GM21723 (cell line): ENCODE measurements at regions not wholly inside any gene's neighbourhood (a gene's known extent, or its start where the extent isn't known, plus 50 kb on each side); places are given as distances from the start of the nearest gene placed in this dataset.
"Not testable (repeated sequence)": the region's sequence is repeated elsewhere in the genome, so short reads cannot be mapped to it uniquely, and the experiment has no call there.

Experiments used
- ATAC-seq: cut with Tn5 transposase; IDR thresholded peaks from one replicate; pipeline ENCODE4 v1.9.1; 2021; ENCODE audit warnings: mild to moderate bottlenecking, moderate library complexity; ENCODE audit not compliant: unreplicated experiment

DNA sequence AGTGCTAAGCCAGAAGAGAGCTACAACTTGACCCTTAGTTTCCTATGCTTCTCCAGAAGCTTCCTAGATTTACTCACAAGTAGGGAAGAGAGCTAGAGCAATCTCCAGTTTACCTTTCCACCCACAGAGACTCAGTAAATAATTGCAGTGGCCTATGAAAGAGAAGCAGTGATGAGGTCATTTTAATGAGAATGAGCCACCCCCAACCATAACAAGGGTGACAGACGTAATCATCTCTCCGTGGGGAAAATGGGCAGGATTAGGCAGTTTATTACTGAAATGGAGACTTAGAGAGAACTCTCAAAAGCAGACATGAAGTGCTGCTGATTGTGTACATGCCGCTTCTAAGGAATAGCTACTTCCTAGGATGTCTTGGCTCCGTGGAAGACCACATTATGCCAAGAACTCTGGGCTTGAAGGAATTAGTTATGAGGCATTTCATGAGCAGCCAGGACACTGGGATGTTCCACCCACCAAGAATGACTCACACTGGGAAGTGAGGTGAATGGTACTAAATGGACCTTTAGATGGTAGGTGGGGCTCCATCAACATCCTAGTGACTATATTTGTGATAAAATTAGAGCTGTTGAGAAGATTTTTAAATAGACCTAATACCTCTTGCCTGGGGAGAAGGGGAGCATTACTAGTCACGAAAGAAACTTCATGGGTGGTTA, 160.9 kb downstream of the EDEM1 start:
- no peak for ATAC-seq

DNA sequence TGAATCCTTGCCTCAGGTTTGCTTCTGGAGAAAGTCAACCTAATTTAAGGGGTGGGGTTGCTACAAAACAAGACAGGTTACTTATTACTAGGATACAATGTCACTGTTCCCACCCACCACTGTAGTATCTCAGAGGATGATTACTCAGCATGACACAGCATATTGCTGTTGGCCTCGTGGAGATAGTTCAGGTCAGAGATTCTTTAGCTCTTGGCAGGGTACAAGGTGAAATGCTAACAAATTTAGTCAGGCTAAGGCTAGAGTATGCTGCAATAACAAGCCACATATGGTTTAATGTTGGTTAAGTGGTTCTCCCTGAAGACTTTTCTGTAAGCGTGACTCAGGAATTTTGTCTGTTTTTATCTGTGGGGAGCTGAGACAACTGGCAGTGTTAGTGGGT, 161.8 kb downstream of the EDEM1 start:
- ATAC-seq = no peak

DNA sequence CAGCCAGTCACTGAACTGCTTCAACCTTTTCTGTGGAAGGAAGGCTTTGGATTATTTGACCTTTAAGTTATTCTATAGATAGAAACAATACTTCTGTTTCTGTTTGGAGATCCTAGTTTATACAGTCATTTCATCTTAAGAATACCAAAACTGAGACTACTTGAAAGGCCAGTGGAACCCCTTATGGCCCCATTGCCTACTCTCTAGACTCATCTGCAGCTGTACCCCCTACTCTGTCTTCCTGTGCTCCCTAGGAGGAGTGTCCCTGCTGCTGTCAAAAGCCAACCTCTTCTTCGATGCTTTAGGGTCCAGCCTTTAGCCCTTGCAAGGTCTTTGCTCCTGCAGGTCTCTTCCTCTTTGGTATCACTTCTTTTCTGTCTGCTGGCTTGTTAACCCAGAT, 169.6 kb downstream of the EDEM1 start:
- no peak for ATAC-seq

DNA sequence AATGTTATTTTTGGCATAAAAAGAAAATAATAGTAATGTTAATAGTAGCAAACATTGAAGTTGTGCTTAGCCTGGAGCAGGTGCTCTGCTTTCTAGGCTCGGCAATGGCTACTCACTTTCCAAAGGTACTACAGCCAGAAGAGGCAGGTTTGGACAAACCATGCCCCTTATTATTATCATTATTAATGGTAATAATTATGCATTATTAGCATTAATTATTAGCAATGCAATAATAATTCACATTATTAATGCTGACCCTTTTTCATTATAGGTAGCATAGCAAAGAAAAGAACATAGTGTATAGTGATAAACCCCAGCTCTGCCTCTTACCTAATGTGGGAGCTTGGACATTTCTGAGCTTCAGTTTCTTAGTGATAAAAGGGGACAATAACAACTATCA, 171.4 kb downstream of the EDEM1 start:
- ATAC-seq = no peak

DNA sequence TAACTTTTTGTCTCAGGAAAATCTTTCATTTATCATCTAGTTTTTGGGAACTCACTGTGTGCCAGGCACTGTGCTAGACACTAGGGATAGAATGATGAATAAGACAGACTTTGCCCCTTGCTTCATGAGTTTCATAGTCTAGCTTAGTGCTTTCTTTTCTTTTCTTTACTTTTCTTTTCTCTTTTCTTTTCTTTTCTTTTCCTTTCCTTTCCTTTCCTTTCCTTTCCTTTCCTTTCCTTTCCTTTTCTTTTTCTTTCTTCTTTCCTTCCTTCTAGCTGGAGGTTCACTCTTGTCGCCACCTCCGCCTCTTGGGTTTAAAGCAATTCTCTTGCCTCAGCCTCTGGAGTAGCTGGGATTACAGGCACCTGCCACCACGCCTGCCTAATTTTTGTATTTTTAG, 172.9 kb downstream of the EDEM1 start:
- no peak for ATAC-seq

DNA sequence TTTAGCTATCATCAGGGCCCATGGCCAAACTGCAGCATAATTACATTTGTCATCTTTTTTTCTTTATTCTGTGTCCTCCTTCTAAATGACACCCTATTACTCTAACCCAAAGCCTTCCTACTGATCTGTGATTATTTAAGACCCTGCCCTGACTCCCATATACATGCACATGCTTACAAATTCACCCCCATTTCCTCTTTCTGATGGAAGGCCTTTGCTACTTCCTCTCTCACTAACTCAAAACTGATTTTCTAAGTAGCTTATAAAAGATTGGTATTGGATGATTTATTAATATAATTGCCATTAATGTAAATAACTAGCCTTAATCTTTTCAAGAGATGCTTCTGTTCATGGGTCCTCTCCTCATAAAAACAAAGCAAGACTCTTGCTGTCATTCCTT, 179.2 kb downstream of the EDEM1 start:
- no peak for ATAC-seq

DNA sequence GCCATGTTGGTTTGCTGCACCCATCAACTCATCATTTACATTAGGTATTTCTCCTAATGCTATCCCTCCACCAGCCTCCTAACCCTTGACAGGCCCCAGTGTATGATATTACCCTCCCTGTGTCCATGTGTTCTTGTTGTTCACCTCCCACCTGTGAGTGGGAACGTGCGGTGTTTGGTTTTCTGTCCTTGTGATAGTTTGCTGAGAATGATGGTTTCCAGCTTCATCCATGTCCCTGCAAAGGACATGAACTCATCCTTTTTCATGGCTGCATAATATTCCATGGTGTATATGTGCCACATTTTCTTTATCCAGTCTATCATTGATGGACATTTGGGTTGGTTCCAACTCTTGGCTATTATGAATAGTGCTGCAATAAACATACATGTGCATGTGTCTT, 184.0 kb downstream of the EDEM1 start:
- not testable (repeated sequence) for ATAC-seq

DNA sequence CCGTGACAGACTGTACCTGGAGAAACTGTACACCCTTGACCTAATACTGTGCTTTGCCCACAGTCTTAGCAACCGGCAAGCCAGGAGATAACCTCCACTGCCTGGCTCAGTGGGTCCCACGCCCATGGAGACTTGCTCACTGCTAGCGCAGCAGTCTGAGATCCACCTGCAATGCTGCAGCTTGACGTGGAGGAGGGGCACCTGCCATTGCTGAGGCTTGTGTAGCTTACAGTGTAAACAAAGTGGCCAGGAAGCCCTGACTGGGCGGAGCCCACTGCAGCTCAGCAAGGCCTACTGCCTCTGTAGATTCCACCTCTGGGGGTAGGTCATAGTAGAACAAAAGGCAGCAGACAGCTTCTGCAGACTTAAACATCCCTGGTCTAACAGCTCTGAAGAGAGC, 189.3 kb downstream of the EDEM1 start:
- no peak for ATAC-seq

DNA sequence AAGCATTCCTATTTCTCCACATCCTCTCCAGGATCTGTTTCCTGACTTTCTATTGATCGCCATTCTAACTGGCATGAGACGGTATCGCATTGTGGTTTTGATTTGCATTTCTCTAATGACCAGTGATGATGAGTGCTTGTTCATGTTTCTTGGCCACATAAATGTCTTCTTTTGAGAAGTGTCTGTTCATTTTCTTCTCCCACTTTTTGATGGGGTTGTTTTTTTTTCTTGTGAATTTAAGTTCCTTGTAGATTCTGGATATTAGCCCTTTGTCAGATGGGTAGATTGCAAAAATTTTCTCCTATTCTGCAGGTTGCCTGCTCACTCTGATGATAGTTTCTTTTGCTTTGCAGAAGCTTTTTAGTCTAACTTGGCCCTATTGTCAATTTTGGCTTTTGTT, 191.8 kb downstream of the EDEM1 start:
- not testable (repeated sequence) for ATAC-seq

DNA sequence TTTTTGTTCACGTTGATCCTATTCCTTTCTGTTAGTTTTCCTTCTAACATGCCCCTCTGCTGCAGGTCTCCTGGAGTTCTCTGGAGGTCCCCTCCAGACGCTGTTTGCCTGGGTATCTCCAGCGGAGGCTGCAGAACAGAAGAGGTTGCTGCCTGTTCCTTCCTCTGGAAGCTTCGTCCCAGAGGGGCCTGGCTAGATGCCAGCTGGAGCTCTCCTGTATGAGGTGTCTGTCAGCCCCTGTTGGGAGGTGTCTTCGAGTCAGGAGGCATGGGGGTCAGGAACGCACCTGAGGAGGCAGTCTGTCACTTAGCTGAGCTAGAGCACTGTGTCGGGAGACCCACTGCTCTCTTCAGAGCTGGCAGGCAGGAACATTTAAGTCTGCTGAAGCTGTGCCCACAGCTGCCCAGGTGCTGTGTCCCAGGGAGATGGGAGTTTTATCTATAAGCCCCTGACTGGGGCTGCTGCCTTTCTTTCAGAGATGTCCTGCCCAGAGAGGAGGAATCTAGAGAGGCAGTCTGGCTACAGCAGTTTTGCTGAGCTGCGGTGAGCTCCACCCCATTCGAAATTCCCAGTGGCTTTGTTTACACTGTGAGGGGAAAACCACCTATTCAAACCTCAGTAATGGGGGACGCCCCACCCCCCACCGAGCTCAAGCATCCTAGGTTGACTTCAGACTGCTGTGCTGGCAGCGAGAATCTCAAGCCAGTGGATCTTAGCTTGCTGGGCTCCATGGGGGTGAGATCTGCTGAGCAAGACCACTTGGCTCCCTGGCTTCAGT, 196.2 kb downstream of the EDEM1 start:
- ATAC-seq = not testable (repeated sequence)

DNA sequence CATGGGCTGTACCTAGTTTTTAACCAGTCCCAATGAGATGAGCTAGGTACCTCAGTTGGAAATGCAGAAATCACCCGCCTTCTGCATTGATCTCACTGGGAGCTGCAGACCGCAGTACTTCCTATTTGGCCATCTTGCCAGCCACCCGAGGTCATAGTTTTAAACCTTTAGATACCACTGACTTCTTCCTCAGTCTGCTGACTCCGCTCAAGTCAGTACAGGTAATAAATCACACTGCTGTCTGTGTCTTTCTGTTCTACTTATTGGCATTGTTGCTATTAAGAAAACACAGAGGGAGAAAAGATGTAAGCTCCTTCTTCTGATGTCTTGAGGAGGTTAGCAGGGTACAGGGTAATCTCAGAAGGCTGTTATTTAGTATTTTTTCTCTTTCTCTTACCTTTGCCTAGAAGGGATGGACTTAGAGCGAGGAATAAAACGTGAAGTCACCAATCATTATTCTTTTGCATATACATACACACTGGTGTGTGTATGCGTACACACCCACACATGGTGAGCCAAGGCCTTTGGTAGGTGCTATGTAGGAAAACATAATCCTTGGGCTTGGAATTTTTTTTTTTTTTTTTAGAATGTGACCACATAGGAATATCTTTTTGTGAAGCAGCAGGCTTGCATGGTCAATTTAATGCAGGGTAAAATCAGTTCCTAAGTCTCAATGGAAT, 197.2 kb downstream of the EDEM1 start:
- ATAC-seq = no peak

DNA sequence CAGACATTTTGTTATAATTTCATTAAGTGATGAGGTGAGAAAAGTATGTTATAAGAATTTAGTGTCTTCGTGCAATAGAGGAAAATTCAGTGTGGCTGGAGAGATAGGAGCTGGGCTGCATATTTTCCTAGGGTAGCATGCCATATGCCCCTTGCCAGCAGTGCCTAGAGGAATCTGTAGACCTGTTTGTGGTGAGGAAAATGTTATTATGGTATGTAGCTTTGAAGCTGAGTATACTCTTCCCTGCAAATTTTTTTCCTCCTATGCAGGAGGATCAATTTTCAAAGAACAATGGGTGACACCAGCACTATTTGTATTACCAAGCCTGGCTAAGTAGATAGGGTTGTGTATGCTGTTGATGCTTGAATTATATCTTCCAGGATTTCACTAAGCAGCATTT, 200.6 kb downstream of the EDEM1 start:
- ATAC-seq = no peak

DNA sequence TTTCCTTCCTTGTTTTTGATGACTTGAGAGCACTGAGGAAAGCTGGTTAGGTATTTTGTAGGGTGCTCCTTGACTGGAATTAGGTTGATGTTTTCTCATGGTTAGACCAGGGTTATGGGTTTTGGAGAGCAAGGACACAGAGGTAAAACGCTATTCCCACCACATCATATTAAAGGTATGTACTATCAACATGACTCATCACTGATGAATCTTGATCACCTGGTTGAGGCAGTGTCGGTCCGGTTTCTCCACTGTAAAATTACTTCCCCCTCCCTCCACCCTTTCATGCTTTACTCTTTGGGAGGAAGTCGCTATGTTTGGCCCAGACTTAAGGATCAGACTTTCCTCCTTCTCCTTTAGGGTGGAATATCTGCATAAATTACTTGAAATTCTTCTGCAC, 201.6 kb downstream of the EDEM1 start:
- no peak for ATAC-seq

DNA sequence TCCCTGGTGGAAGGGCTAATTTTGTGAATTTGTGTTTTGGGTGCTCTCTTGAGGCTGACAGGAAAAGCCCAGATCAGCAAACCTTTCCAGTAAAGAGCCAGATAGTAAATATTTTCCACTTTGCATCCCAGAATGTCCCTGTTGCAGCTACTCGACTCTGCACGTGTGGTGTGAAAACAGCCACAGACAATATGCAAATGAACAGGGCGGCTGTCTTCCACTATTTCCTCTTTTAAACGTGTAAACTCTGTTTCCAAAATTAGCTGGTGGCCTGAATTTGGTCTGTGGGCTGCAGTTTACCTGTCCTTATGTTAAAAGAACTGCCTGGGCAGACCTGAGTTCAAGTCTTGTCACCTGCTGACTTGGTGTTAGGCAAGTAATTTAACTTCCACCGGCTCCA, 202.7 kb downstream of the EDEM1 start:
- peak; percentile 72 for ATAC-seq

DNA sequence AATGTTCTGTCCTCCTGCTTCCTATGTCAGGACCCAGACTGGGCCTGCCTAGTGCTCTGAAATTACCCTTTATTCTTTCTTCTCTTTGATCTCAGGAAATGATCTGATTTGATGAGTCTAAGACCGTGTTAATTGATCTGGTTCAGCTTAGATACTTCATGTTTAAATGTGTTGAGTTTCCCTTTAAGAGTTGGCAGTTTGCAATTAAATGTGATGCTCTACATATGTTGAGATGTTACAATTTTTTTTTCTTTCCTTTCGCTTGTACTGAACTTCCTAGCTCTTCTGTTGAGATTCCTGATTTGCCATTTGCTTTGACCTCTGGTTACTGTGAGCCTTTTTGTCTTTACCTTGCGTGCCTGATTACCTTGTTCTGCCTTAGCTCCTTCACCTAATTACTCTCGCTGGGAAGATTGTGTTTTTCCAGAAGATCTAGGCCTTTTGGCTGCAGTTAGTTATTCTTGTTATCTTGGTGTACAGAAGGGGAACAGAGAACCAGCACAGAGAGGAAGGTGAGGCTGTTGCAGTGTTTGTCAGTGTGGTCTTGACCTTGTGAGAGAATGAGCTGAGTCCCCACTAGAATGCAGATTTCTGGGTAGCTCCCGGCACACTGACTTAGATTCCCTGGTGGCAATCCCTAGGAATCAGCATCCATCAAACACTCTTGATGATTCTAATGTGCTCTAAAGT, 203.6 kb downstream of the EDEM1 start:
- no peak for ATAC-seq

DNA sequence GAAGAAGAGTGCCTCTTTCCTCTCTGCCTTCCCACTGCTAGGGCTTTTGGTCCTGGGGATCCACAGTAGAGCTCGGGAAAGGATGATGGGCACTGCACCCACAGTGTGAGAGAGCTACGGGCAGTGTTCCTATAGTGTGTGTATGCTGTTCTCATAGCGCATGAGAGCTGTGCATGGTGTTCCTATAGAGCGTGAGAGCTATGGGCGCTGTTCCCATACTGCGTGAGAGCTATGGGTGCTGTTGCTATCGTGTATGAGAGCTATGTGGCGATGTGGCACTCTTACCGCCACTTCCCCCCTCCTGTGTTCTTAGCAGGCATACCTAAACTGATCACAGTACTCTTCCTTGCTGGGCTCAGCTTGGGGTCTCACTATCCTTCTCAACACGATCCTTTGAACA, 213.5 kb downstream of the EDEM1 start:
- no peak for ATAC-seq

DNA sequence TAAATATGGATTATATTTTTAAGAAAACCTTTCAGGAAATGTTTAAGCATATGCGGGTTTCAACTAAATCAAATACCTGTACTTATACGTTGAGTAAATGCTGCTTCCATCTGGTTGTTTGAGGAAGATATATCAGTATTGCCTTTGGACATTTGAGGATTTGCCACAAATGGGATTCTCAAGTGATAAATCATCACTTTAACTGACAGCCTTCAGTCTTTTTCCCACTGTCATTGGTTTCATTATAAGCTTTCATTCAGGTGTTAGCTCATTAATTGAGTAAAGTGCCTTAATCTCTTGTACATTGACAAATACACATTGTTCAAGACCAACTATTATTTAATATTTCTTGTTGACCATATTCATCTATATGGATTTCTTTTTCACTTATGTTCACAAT, 217.2 kb downstream of the EDEM1 start:
- ATAC-seq = no peak

DNA sequence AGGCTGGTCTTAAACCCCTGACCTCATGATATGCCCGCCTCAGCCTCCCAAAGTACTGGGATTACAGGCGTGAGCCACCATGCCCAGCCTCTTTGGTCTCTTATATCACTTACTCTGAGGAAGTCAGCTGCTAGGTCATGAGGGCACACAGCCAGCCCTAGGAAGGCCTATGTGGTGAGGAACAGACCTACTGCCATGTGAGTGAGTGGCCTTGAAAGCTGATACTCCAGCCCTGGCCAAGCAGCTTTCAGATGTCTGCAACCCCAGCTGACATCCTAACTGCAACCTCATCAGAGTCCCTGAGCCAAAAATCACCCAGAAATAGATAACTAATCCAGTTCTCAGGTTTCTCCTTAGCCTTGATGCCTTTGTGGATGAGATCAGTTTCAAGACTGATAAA, 224.3 kb downstream of the EDEM1 start:
- ATAC-seq = no peak

DNA sequence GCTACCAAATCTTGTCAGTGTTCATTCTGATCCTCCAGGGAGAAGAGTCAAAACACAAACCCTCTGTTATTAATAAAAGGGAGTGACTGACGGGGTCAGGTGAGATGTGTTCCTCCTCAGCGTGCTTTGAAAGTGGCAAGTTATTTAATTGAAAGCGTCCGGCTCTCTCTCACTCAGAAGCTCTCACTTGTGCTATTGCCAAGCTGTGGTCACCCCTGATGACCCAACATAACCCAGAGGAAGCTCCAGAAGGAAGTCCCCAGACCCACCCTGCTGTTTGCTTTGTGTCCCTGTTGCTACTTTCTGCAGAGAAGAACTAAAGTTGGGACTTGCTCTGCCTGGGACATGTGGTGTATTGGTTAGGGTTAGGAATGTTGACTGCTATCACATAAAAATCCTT, 235.6 kb downstream of the EDEM1 start:
- ATAC-seq = no peak

DNA sequence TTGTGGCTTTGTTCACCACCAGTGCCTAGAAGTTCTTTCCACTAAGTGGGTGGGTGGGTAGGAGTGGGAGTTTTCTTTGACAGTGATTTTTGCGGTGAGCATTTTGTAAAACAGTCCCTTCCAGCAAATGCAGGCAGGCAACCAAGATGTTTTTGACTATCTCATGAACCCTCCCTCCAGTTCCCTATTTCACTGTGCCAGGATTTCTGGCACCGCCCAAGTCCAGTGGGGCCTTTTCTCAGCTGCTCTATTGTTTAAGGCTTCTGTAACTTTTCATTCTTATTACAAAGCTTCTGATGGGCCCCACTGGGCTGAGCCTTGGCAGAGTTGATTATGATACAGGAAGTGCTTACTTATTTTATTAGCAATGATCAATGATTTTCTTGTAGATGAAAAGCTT, 236.0 kb downstream of the EDEM1 start:
- ATAC-seq = no peak

DNA sequence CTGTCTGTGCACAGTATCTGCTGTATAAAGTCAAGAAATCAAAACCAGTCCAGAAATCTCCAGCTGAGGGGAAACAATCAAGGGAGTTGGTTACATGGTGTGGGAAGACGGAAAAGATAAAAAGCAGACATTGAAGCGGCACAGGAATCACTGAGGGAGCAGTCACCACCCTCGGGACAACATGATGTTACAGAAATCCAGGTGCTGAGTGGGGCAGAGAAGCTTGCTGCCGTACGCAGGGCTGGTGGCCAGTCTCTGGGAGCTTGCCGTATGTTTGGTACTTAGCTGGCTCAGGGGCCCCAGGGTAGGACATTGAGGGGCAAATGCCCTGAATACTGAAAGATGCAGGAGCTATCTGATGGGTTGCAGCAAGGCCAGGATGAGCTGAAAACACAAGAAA, 237.9 kb downstream of the EDEM1 start:
- no peak for ATAC-seq
